Dermis blood vessel endothelial cell (primary cell): ENCODE measurements at regions not wholly inside any gene's neighbourhood (a gene's known extent, or its start where the extent isn't known, plus 50 kb on each side); places are given as distances from the start of the nearest gene placed in this dataset.
"Not testable (repeated sequence)": the region's sequence is repeated elsewhere in the genome, so short reads cannot be mapped to it uniquely, and the experiment has no call there.

Experiments
- DNase-seq: peaks from one replicate; pipeline ENCODE4 v3.0.0; 2010

DNA sequence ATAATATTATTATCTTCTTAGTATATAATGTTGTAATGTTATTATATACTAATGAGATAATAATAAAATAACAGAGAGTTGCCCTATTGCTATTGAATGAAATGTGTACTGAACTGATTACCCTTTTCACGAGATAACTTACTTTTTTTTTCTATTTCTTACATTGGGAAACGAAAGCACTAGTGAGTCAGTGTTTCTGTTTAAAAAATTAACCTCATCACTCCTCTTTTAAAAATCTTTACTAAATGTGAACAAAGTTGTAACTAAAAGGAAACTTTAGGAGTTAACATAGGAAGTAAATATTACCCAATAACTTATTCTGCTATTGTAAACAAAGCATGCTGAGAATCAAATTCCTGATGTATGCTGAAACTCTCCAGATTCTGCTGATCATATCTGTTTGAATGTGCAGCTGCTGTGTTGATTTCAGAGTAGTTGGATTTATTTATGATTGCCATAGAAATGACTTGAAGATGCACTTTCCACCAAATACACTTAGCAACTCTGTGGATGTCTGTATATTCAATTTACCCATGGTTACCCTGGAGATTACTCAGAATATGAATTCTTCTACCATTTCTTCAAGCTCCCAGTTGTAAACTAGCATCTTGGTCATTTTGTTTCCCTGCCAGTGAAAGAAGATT is 523.4 kb downstream of the TENT5A start:
- no peak for DNase-seq

GRCh38 chr6:81226957-81227356 is 525.5 kb downstream of the TENT5A start:
- DNase-seq: no peak

DNA sequence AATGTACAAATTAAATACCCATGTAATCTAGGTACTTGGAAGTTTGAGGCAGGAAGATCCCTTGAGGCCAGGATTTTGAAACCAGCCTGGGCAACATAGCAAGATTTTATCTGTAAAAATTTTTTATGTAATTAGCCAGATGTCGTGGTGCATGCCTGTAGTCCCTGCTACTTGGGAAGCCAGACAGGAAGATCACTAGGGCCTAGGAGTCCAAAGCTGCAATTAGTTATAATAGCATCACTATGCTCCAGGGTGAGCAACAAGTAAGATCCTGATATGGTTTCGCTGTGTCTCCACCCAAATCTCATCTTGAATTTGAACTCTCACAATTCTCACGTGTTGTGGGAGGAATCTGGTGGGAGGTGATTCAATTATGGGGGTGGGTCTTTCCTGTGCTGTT is 535.8 kb downstream of the TENT5A start:
- DNase-seq: no peak

DNA sequence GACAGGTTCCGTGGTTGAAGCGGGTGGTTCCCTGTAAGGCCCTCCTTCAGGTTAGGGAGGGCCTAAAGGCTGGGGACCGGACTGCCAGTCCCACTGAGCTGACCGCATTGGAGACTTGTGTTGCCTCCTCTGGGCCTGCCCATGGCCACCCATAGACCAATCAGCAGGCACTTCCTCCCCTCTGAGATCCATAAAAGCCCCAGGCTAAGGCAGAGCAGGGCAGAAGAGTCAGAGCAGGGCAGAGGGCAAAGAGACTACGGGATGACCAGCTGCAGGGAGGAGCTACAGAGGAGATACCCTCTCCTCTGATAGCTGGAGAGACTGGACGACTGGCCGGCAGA is 537.4 kb downstream of the TENT5A start:
- no peak for DNase-seq

GRCh38 chr6:81214414-81215091 is 537.9 kb downstream of the TENT5A start:
- no peak for DNase-seq

DNA sequence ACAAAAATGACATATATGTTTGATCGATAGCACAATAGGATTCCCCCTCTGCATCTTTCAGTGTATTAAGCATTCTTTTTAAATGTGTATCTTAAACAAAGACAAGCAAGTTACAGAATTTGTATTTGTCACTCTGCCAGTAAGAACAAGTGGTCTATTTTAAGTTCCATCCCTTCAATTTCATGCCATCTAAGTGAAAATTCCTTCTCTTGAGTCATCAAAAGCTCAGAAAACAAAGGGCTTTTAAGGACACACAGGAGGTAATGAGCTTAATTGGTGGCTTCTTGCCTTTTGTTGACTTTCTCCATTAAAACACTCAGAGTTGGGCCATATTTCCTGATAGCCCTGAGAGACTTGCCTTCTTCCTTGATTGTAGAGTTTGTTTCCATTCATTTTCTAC is 547.8 kb downstream of the TENT5A start:
- DNase-seq: no peak

DNA sequence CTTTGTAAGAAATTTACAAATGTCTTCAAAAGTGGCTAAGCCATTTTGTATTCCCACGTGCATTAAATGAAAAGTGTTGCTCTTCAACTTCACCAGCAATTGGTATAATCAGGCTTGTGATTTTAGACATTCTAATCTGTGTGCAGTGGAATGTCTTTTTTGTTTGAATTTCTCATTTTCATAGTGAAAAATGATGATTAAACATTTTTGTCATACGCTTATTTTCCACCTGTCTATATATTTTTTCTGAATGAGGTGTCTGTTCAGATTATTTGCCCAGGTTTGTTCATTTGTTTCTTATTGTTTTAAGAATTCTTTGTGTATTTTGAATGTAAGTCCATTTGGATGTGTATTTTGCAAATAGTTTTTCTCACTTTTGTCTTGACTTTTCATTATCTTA is 558.1 kb downstream of the TENT5A start:
- DNase-seq: no peak

- DNase-seq: no peak
Measured at GRCh38 chr6:81172056-81172740, 580.3 kb downstream of the TENT5A start.

DNA sequence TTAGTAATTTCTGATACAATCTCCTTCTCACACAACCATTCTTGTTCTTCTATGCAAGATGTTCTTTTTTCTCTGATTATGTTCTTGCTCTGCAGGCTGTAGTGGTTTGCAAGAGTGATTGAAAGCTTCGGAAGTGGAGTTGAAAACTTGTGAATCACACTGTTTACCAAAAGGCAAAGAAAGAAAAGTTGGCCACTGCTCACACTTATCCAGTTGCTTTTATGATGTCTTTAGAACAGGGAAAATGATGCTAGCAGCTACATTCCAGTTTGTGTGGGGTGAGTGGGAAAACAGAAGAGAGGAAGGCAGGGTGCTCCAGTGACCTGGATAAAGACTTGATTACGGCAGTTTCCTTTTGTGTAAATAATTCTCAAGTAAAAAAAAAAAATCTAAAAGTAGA is 583.3 kb downstream of the TENT5A start:
- DNase-seq: no peak

GRCh38 chr6:81166770-81167169 is 585.7 kb downstream of the TENT5A start:
- DNase-seq: no peak

DNA sequence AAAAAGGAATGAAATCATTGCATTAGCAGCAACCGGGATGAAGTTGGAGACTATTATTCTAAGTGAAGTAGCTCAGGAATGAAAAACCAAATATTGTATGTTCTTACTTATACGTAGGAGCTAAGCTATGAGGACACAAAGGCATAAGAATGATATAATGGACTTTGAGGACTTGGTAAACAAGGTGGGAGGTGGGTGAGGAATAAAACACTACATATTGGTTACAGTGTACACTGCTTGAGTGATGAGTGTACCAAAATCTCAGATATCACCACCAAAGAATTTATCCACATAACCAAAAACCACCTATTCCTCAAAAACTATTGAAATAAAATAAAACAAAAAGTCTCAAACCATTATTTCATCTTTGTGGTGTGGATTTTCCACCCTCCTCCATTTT is 593.5 kb downstream of the TENT5A start:
- DNase-seq: no peak

GRCh38 chr6:81148751-81149150 is 603.7 kb downstream of the TENT5A start:
- no peak for DNase-seq

DNA sequence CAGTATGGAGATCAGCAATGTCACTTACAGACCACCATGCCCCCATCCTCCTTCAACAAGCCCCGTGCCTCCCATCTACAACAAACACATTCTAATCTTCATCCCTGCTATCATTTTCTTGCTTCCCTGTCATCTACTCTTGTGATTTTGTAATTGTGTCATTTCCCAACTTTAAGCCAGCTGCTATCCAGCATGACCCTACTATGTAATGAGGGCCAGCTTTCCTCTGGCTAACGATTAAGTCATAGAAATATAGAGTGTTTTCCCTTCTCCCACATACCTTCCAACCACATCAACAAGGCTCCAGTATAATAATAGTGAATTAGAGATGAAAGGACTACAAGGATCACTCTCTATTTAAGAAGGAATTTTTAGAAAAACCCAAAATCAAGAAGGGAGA is 607.0 kb downstream of the TENT5A start:
- DNase-seq: no peak

GRCh38 chr6:81144346-81144745 is 608.1 kb downstream of the TENT5A start:
- DNase-seq: no peak

DNA sequence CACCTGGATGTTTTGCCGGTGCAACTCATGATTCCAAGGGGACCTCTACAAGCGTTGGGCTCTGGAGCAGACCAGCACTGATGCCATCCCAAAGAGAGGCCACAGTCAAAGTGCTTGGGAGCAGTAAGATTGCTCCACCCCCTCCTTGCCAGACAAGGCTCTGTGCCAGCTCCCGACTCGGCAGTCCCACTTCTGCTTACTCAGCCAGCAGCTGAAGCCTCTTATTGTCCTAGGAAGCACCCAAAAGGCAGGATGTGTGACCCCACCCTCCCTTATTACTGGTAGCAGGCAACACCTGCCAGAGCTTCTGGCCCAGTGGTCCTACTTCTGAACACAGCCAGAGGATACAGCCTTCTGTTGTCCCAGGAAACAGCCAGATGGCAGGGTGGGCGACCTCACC is 614.2 kb downstream of the TENT5A start:
- DNase-seq: no peak

- DNase-seq: no peak
Measured at GRCh38 chr6:81130969-81131368, 621.5 kb downstream of the TENT5A start.

DNA sequence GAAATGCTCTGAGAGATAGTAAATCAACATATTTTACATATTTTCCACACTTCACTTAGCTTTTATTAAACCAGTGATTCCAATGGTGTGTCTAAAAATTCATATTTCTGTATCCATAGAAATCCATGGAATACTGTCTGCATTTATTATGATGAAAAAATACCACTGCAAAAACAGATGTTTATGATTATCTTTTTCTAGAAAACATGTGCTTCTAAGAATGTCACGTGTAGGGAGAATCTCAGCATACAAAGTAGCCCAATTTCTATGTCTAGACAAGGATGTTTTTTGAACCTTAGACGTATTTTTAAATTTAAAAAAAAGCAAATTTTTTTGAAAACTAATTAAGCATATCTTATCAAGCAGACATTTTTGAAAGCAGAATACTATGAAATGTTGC is 622.4 kb downstream of the TENT5A start:
- DNase-seq: no peak

DNA sequence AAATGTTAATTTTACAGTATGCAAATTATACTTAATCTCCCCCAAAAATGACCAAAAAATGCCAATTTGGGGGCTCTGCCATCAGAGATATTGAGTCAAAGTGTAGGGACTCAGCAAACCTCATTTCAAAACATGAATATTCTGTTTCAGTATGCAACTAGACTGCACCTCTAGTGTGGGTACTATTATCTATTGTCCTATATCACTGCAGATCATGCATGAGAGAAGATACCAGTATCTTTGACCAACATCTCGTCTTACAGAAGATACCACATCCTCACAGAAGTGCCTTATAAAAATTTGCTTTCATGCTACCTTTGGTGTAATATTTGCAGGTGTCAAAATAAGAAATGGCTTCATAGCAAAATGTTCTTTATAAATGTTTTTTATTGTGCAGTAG is 623.8 kb downstream of the TENT5A start:
- DNase-seq: no peak

- no peak for DNase-seq
Measured at GRCh38 chr6:81126150-81126549, 626.3 kb downstream of the TENT5A start.

GRCh38 chr6:81120280-81120679 is 632.2 kb downstream of the TENT5A start:
- DNase-seq: no peak

DNA sequence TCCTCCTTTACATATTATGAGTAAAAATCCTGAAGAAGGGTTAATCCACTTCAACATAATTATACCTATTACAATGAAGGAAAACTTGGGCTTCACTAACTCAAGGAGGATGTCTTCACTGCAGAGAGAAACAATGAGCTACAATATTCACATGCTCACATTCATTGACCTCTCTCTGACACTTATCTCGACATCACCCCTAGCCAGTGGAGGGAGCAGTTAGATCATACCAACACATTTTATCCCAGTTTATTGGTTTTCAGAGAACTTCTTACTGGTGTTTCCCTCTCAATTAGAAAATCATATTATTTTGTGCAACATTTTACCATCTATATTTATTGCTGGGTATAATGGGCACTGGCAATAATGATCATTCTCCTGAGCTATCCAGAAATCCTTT is 646.5 kb downstream of the TENT5A start:
- no peak for DNase-seq

GRCh38 chr6:81098109-81098814 is 654.2 kb downstream of the TENT5A start:
- no peak for DNase-seq

DNA sequence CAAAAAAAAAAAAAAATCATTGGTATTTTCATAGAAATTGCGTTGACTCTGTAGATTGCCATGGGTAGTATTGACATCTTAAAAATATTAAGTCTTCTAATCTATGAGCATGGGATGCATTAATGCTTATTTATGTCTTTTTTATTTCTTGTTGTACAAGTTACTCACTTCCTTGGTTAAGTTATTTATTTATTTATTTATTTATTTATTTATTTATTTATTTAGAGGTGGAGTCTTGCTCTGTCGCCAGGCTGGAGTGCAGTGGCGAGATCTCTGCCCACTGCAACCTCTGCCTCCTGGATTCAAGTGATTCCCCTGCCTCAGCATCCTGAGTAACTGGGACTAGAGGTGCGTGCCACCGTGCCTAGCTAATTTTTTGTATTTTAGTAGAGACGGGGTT is 656.0 kb downstream of the TENT5A start:
- DNase-seq: not testable (repeated sequence)

DNA sequence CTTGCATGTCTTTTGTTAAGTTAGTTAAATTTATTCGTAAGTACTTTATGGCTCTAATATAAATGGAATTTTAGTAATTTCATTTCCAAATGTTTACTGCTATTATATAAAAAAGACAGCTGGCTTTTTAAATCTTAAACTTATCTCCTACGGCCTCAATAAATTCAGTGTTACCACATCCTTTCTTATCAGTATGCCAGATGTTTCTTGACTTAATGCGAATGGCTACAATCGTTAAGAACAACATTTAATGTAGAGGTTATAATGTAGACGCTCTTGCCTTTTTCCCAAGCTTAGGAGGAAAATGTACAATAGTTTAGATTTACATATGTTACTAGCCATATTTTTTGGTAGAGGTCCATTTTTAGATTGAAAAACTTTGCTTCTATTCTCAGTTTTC is 659.4 kb downstream of the TENT5A start:
- no peak for DNase-seq
